SIG-M5 treated with dmso at 0.1 percent for 504 hours (cell line): ENCODE measurements at regions not wholly inside any gene's neighbourhood (a gene's known extent, or its start where the extent isn't known, plus 50 kb on each side); places are given as distances from the start of the nearest gene placed in this dataset.
"Not testable (repeated sequence)": the region's sequence is repeated elsewhere in the genome, so short reads cannot be mapped to it uniquely, and the experiment has no call there.

ENCODE experiments used
- DNase-seq: peaks from one replicate; lab custom pipeline; 2025; ENCODE audit not compliant: unreplicated experiment; lab: John Stamatoyannopoulos, UW

- not testable (repeated sequence) for DNase-seq
These were observed 221.0 kb upstream of the LINC00305 start for GRCh38 chr18:64369830-64370440.

GRCh38 chr18:64365106-64365505 lies 216.2 kb upstream of the LINC00305 start:
- no peak for DNase-seq

GRCh38 chr18:64337673-64338072 lies 188.8 kb upstream of the LINC00305 start:
- DNase-seq: no peak

- no peak for DNase-seq
These were observed 188.1 kb upstream of the LINC00305 start for GRCh38 chr18:64337018-64337417.

GRCh38 chr18:64334748-64335147 lies 185.9 kb upstream of the LINC00305 start:
- no peak for DNase-seq

GRCh38 chr18:64333584-64333983 lies 184.7 kb upstream of the LINC00305 start:
- DNase-seq: no peak

- DNase-seq: no peak
These were observed 183.9 kb upstream of the LINC00305 start for GRCh38 chr18:64332835-64333234.

- DNase-seq: no peak
These were observed 182.5 kb upstream of the LINC00305 start for GRCh38 chr18:64331419-64331818.

GRCh38 chr18:64330931-64331330 lies 182.0 kb upstream of the LINC00305 start:
- DNase-seq: no peak

GRCh38 chr18:64330161-64330560 lies 181.3 kb upstream of the LINC00305 start:
- DNase-seq: no peak

GRCh38 chr18:64322189-64322588 lies 173.3 kb upstream of the LINC00305 start:
- no peak for DNase-seq

GRCh38 chr18:64318547-64318946 lies 169.7 kb upstream of the LINC00305 start:
- no peak for DNase-seq

GRCh38 chr18:64311859-64312258 lies 163.0 kb upstream of the LINC00305 start:
- DNase-seq: no peak

- DNase-seq: no peak
These were observed 147.0 kb upstream of the LINC00305 start for GRCh38 chr18:64295839-64296238.

- no peak for DNase-seq
These were observed 146.1 kb upstream of the LINC00305 start for GRCh38 chr18:64294967-64295366.

GRCh38 chr18:64288432-64288831 lies 139.5 kb upstream of the LINC00305 start:
- no peak for DNase-seq

GRCh38 chr18:64287926-64288325 lies 139.0 kb upstream of the LINC00305 start:
- DNase-seq: no peak

- DNase-seq: no peak
These were observed 134.2 kb upstream of the LINC00305 start for GRCh38 chr18:64283059-64283458.

- DNase-seq: no peak
These were observed 129.1 kb upstream of the LINC00305 start for GRCh38 chr18:64278026-64278425.

GRCh38 chr18:64276311-64277090 lies 127.6 kb upstream of the LINC00305 start:
- no peak for DNase-seq

- no peak for DNase-seq
These were observed 126.9 kb upstream of the LINC00305 start for GRCh38 chr18:64275593-64276300.

GRCh38 chr18:64273724-64274123 lies 124.8 kb upstream of the LINC00305 start:
- DNase-seq: no peak
